ENCODE measurements at regions not wholly inside any gene's neighbourhood (a gene's known extent, or its start where the extent isn't known, plus 50 kb on each side); places are given as distances from the start of the nearest gene placed in this dataset.

DNA sequence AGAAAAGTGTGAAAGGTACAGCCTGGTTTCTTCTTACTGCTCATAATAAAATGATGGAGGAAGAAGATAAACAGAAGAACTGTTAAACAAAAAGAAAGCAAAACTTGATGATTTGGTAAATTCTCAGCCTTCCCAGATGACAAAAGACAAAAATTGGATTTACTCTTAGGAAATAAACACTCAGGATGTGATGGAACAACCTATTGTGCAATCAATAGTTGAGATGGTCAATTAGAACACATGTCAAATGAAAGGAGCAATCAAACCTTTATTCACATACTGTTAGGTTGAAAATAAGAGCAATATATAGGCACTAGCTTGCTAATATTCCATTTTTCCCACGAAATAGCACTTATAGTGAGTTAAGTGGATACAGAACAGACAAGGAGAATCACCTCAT, 1174.0 kb upstream of the SLC39A10 start:
- H4K5ac ChIP-seq (ENCODE audit: insufficient read length, low read depth, low read length), result no peak overlapping the region
- no peak overlapping the region for H3K18ac ChIP-seq (ENCODE audit: extremely low read depth, low read length)
- H3K23me2 ChIP-seq (ENCODE audit: low read depth, low read length), result no peaks in the 10 kb centered on the region
- H2AFZ ChIP-seq (ENCODE audit: low read length), result no peak overlapping the region
- H3K9ac ChIP-seq (replicated peaks in 1 of 4; ENCODE audit: extremely low read depth in 1 of 4, low read depth in 3 of 4, low read length in 3 of 4), result no peak overlapping the region
- no peak overlapping the region for H2BK20ac ChIP-seq (ENCODE audit: low read length)
- H3K4me3 ChIP-seq (ENCODE audit: extremely low read depth in 1 of 4, insufficient read depth in 2 of 4, low read depth in 3 of 4, low read length in 4 of 4), result no peak overlapping the region
- no peak overlapping the region for H2BK15ac ChIP-seq (ENCODE audit: low read length)
- H4K20me1 ChIP-seq (replicated peaks in 1 of 2; ENCODE audit: control insufficient read depth in 1 of 2, insufficient read depth in 2 of 2, low read length in 2 of 2), result no peaks in the 10 kb centered on the region
- no peak overlapping the region for H3K14ac ChIP-seq (ENCODE audit: insufficient read length)
- DNase-seq (ENCODE audit: low read depth in 1 of 2, low spot score in 2 of 2) (no peak), FAIRE-seq (no peak)
- TF ChIP-seq RFX5 (IDR thresholded peaks at IDR 0.05; ENCODE audit: borderline replicate concordance, low read depth, low read length) (no peak), EZH2 (IDR thresholded peaks at IDR 0.05; ENCODE audit: low read depth, low read length, severe bottlenecking) (no peak), CEBPB (IDR thresholded peaks at IDR 0.05; ENCODE audit: low read depth, low read length) (peak; percentile 18; the same call in 1 of the 2 replicates)
- CTCF ChIA-PET (ENCODE audit: partially characterized antibody), result no interaction called here
- H2BK5ac ChIP-seq (ENCODE audit: low read depth, low read length), result no peak overlapping the region
- H3K36me3 ChIP-seq (ENCODE audit: control insufficient read depth in 2 of 4, insufficient read depth in 4 of 4, low read length in 3 of 4), result no peaks in the 10 kb centered on the region
- H3K27me3 ChIP-seq (replicated peaks in 1 of 4; ENCODE audit: control insufficient read depth in 3 of 4, extremely low read depth in 1 of 4, insufficient read depth in 3 of 4, low read length in 3 of 4), result peaks cover 0 to 1% (median 0%) of the 10 kb centered on the region in 4 experiments; a peak in 1 of 7 replicates
- H3K4me2 ChIP-seq (ENCODE audit: insufficient read depth in 1 of 2, low read depth in 2 of 2, low read length in 2 of 2), result no peak overlapping the region
- H3K56ac ChIP-seq (replicated peaks; ENCODE audit: insufficient read length, low read depth, low read length), result no peak overlapping the region
- no peaks in the 10 kb centered on the region for H3K79me1 ChIP-seq (ENCODE audit: low read depth, low read length)
- H4K8ac ChIP-seq (ENCODE audit: extremely low read depth, insufficient read depth, low read length), result no peak overlapping the region
- H2BK12ac ChIP-seq (ENCODE audit: low read depth, low read length), result no peak overlapping the region
- no peak overlapping the region for H2AK5ac ChIP-seq (ENCODE audit: low read depth, low read length)
- no peak overlapping the region for H3K23ac ChIP-seq (ENCODE audit: insufficient read length)
- POLR2A ChIA-PET (ENCODE audit: partially characterized antibody), result no interaction called here
- no peaks in the 10 kb centered on the region for H3K79me2 ChIP-seq (ENCODE audit: control insufficient read depth in 1 of 2, insufficient read depth in 2 of 2, low read length in 2 of 2)
- no peak overlapping the region for H4K91ac ChIP-seq (replicated peaks; ENCODE audit: insufficient read length, low read length)
- WGBS, 2 experiments (ENCODE audit: extremely low coverage in 1 of 2, insufficient coverage in 1 of 2, insufficient read length in 1 of 2, insufficient replicate concordance in 2 of 2, low coverage in 1 of 2, low lambda C conversion rate in 2 of 2, missing lambda C conversion rate in 1 of 2), result 82% methylated on average over 1 of the region's 1 CpG; no CpG with 5 or more reads in 1 of the 2 experiments
- H3K4me1 ChIP-seq (replicated peaks in 1 of 4; ENCODE audit: control insufficient read depth in 3 of 4, insufficient read depth in 4 of 4, low read length in 3 of 4), result no peaks in the 10 kb centered on the region
- no peak overlapping the region for H3K27ac ChIP-seq (ENCODE audit: low read depth, low read length)
- H2BK120ac ChIP-seq (replicated peaks; ENCODE audit: low read depth, low read length), result no peak overlapping the region
- H3K4ac ChIP-seq (replicated peaks; ENCODE audit: insufficient read length, low read depth, low read length), result no peak overlapping the region
- H3K9me3 ChIP-seq (ENCODE audit: insufficient read depth in 2 of 2, low read depth in 1 of 2, low read length in 1 of 2), result no peaks in the 10 kb centered on the region
